ENCODE measurements at regions not wholly inside any gene's neighbourhood (a gene's known extent, or its start where the extent isn't known, plus 50 kb on each side); places are given as distances from the start of the nearest gene placed in this dataset.

DNA sequence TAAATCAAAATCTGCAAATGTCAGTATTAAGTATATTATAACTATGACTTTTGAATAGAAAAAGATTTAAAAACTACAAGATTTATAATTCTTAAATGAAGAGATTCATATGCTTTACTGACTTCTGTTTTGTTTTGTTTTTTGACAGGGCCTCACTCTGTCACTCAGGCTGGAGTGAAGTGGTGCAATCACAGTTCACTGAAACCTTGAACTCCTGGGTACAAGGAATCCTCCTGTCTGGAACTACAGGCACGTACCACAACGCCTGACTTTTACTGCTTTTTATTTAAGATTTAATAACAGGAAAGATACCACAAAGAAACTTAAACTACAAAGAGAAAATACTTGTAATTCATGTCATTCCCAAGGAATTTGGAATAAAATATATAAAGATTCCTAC is 940.2 kb upstream of the CITED2 start:
- TF ChIP-seq, protein P1, sequence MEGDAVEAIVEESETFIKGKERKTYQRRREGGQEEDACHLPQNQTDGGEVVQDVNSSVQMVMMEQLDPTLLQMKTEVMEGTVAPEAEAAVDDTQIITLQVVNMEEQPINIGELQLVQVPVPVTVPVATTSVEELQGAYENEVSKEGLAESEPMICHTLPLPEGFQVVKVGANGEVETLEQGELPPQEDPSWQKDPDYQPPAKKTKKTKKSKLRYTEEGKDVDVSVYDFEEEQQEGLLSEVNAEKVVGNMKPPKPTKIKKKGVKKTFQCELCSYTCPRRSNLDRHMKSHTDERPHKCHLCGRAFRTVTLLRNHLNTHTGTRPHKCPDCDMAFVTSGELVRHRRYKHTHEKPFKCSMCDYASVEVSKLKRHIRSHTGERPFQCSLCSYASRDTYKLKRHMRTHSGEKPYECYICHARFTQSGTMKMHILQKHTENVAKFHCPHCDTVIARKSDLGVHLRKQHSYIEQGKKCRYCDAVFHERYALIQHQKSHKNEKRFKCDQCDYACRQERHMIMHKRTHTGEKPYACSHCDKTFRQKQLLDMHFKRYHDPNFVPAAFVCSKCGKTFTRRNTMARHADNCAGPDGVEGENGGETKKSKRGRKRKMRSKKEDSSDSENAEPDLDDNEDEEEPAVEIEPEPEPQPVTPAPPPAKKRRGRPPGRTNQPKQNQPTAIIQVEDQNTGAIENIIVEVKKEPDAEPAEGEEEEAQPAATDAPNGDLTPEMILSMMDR (IDR thresholded peaks at IDR 0.05; ENCODE audit: insufficient read depth, low read length, poor library complexity, severe bottlenecking), result no peak
- TF ChIP-seq EZH2phosphoT487 (conservative IDR thresholded peaks at IDR 0.05; ENCODE audit: low read length), result no peak
